ENCODE measurements at regions not wholly inside any gene's neighbourhood (a gene's known extent, or its start where the extent isn't known, plus 50 kb on each side); places are given as distances from the start of the nearest gene placed in this dataset.

GRCh38 chr5:18752317-18752716, 1118.1 kb downstream of the TAF11L14 start:
- WGBS (ENCODE audit: low lambda C conversion rate, missing lambda C conversion rate): 92% methylated on average over 1 of the region's 1 CpG
- TF ChIP-seq CTCF (IDR thresholded peaks at IDR 0.05; ENCODE audit: poor library complexity) (no peak), EZH2 (IDR thresholded peaks at IDR 0.05; ENCODE audit: borderline replicate concordance) (no peak), EZH2phosphoT487 (IDR thresholded peaks at IDR 0.05; ENCODE audit: low read depth, severe bottlenecking, unreplicated experiment) (no peak)
- no peak overlapping the region for H3K4me2 ChIP-seq

GRCh38 chr5:18754201-18754600, 1119.9 kb downstream of the TAF11L14 start:
- no peak for DNase-seq (ENCODE audit: low spot score)
- Histone ChIP-seq H3K27ac (no peak overlapping the region), H3K4me2 (no peak overlapping the region), H3K4me3 (no peak overlapping the region), H3K9me3 (ENCODE audit: low read depth) (no peaks in the 10 kb centered on the region), H3K27me3 (no peaks in the 10 kb centered on the region), H3K4me1 (ENCODE audit: insufficient read depth) (no peaks in the 10 kb centered on the region), H4K20me1 (ENCODE audit: insufficient read depth, poor library complexity, severe bottlenecking) (no peaks in the 10 kb centered on the region), H2AFZ (no peak overlapping the region), H3K79me2 (no peaks in the 10 kb centered on the region), H3K9me2 (replicated peaks; ENCODE audit: insufficient read depth) (no peaks in the 10 kb centered on the region), H3K36me3 (replicated peaks; ENCODE audit: insufficient read depth, low read depth) (no peaks in the 10 kb centered on the region)
- TF ChIP-seq EZH2phosphoT487 (IDR thresholded peaks at IDR 0.05; ENCODE audit: low read depth, severe bottlenecking, unreplicated experiment): no peak
- no peak for TF ChIP-seq CTCF (IDR thresholded peaks at IDR 0.05; ENCODE audit: poor library complexity)
- TF ChIP-seq EZH2 (IDR thresholded peaks at IDR 0.05; ENCODE audit: borderline replicate concordance): no peak
- 89% methylated on average over 3 of the region's 3 CpGs for WGBS (ENCODE audit: low lambda C conversion rate, missing lambda C conversion rate)

More at GRCh38 chr5:18752317-18752716, 1118.1 kb downstream of the TAF11L14 start:
- H3K4me1 ChIP-seq (ENCODE audit: insufficient read depth): no peaks in the 10 kb centered on the region
- no peak overlapping the region for H2AFZ ChIP-seq
- no peaks in the 10 kb centered on the region for H3K27me3 ChIP-seq
- no peaks in the 10 kb centered on the region for H3K36me3 ChIP-seq (replicated peaks; ENCODE audit: insufficient read depth, low read depth)
- H3K27ac ChIP-seq: no peak overlapping the region
- no peaks in the 10 kb centered on the region for H4K20me1 ChIP-seq (ENCODE audit: insufficient read depth, poor library complexity, severe bottlenecking)
- H3K9me2 ChIP-seq (replicated peaks; ENCODE audit: insufficient read depth): no peaks in the 10 kb centered on the region
- H3K9me3 ChIP-seq (ENCODE audit: low read depth): no peaks in the 10 kb centered on the region
- H3K79me2 ChIP-seq: no peaks in the 10 kb centered on the region
- no peak overlapping the region for H3K4me3 ChIP-seq
- no peak for DNase-seq (ENCODE audit: low spot score)

GRCh38 chr5:18761801-18762200, 1127.5 kb downstream of the TAF11L14 start:
- WGBS (ENCODE audit: low lambda C conversion rate, missing lambda C conversion rate): 86% methylated on average over 1 of the region's 1 CpG
- DNase-seq (ENCODE audit: low spot score): no peak
- H3K27ac ChIP-seq: no peak overlapping the region

More at GRCh38 chr5:18761801-18762200, 1127.5 kb downstream of the TAF11L14 start:
- Histone ChIP-seq H3K4me2 (no peak overlapping the region), H3K9me3 (ENCODE audit: low read depth) (no peaks in the 10 kb centered on the region), H3K4me3 (no peak overlapping the region), H3K36me3 (replicated peaks; ENCODE audit: insufficient read depth, low read depth) (no peaks in the 10 kb centered on the region), H3K79me2 (no peaks in the 10 kb centered on the region), H4K20me1 (ENCODE audit: insufficient read depth, poor library complexity, severe bottlenecking) (no peaks in the 10 kb centered on the region), H3K9me2 (replicated peaks; ENCODE audit: insufficient read depth) (no peaks in the 10 kb centered on the region), H3K4me1 (ENCODE audit: insufficient read depth) (no peaks in the 10 kb centered on the region), H3K27me3 (no peaks in the 10 kb centered on the region), H2AFZ (no peak overlapping the region)
- TF ChIP-seq CTCF (IDR thresholded peaks at IDR 0.05; ENCODE audit: poor library complexity) (no peak), EZH2phosphoT487 (IDR thresholded peaks at IDR 0.05; ENCODE audit: low read depth, severe bottlenecking, unreplicated experiment) (no peak), EZH2 (IDR thresholded peaks at IDR 0.05; ENCODE audit: borderline replicate concordance) (no peak)
